ENCODE measurements at regions not wholly inside any gene's neighbourhood (a gene's known extent, or its start where the extent isn't known, plus 50 kb on each side); places are given as distances from the start of the nearest gene placed in this dataset.

GRCh38 chr1:73910062-73910461, 287.9 kb downstream of the LRRIQ3 start:
- ATAC-seq (no peak), DNase-seq (no peak)
- H3K27me3 ChIP-seq: no peaks in the 10 kb centered on the region
- no peak overlapping the region for H3K27ac ChIP-seq
- intact Hi-C loops (cut with DNase I): no loop called here
- no peak overlapping the region for H3K4me3 ChIP-seq
- TF ChIP-seq CTCF (IDR thresholded peaks at IDR 0.05): no peak
- H3K4me1 ChIP-seq: no peaks in the 10 kb centered on the region
- H3K9me3 ChIP-seq: peaks cover 0 to 19% (median 0%) of the 10 kb centered on the region in 11 donors
- H3K36me3 ChIP-seq: no peaks in the 10 kb centered on the region
- 74 to 80% methylated on average over 2 of the region's 2 CpGs for WGBS, 2 donors

GRCh38 chr1:73909043-73909562, 288.9 kb downstream of the LRRIQ3 start:
- TF ChIP-seq CTCF (IDR thresholded peaks at IDR 0.05): no peak
- no peaks in the 10 kb centered on the region for H3K27me3 ChIP-seq
- H3K4me1 ChIP-seq: no peaks in the 10 kb centered on the region
- no peak overlapping the region for H3K4me3 ChIP-seq
- no peaks in the 10 kb centered on the region for H3K36me3 ChIP-seq
- DNase-seq: no peak
- intact Hi-C loops (cut with DNase I): no loop called here
- H3K27ac ChIP-seq: no peak overlapping the region
- WGBS, 2 donors: 82 to 85% methylated on average over 2 of the region's 2 CpGs
- no peak for ATAC-seq
- peaks cover 0 to 19% (median 0%) of the 10 kb centered on the region in 11 donors for H3K9me3 ChIP-seq

DNA sequence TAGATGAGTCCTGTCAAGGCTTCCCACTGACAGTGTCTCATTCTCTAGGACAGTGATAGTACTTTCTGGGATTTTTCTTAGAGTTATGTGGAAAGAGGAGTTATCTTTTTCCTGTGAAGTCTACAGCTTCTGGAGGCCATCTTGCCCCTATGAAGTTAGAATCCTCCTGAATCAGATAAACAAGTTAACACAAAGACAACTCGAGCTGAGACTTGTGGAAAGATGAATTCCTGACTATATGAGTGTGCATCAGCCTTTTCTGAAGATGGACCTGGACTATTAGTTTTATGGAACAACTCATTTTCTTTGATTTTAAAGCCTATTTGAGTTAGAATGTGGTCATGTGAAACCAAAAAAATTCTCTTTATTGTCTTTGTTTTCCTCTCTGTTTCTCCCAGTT, 290.9 kb downstream of the LRRIQ3 start:
- DNase-seq: no peak
- Histone ChIP-seq H3K27ac (no peak overlapping the region), H3K4me1 (no peaks in the 10 kb centered on the region), H3K27me3 (no peaks in the 10 kb centered on the region), H3K9me3 (no peaks in the 10 kb centered on the region), H3K4me3 (no peak overlapping the region), H3K36me3 (no peaks in the 10 kb centered on the region)
- TF ChIP-seq CTCF (IDR thresholded peaks at IDR 0.05): no peak
- ATAC-seq: no peak
- intact Hi-C loops (cut with DNase I): no loop called here
- 49 to 67% methylated on average over 1 of the region's 1 CpG for WGBS, 2 donors

DNA sequence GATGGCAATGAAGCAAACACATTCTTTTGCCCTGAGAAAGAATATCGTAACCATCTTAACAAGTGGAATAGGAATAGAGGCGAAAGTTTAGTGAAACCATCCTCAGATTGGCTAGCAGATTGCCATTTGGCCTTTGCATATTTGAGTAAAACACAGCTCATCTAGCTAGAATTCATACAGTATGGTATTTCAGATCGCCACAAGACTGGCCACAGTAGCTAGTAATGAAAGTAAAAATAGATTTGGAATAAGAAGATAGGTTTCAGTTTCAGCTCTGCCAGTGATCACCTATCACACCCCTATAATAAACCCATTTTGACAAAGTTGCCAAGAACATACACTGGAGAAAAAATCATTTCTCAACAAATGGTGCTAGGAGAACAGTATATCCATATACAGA, 294.9 kb downstream of the LRRIQ3 start:
- DNase-seq: no peak
- Histone ChIP-seq H3K27ac (no peak overlapping the region), H3K27me3 (no peaks in the 10 kb centered on the region), H3K4me3 (no peak overlapping the region), H3K9me3 (no peaks in the 10 kb centered on the region), H3K36me3 (no peaks in the 10 kb centered on the region), H3K4me1 (no peaks in the 10 kb centered on the region)
- ATAC-seq: no peak
- intact Hi-C loops (cut with DNase I): no loop called here
- no peak for TF ChIP-seq CTCF (IDR thresholded peaks at IDR 0.05)
- 88 to 93% methylated on average over 3 of the region's 3 CpGs for WGBS, 2 donors
